ENCODE measurements at regions not wholly inside any gene's neighbourhood (a gene's known extent, or its start where the extent isn't known, plus 50 kb on each side); places are given as distances from the start of the nearest gene placed in this dataset.

- TF ChIP-seq ZNF274 (IDR thresholded peaks at IDR 0.05; ENCODE audit: low read depth, low read length) (no peak), YY1 (IDR thresholded peaks at IDR 0.05; ENCODE audit: insufficient read depth, insufficient read length) (no peak)
Observed at GRCh38 chr6:72458521-72458920, 163.3 kb upstream of the KCNQ5 start.
